ENCODE measurements at regions not wholly inside any gene's neighbourhood (a gene's known extent, or its start where the extent isn't known, plus 50 kb on each side); places are given as distances from the start of the nearest gene placed in this dataset.
"Not testable (repeated sequence)": the region's sequence is repeated elsewhere in the genome, so short reads cannot be mapped to it uniquely, and the experiment has no call there.

DNA sequence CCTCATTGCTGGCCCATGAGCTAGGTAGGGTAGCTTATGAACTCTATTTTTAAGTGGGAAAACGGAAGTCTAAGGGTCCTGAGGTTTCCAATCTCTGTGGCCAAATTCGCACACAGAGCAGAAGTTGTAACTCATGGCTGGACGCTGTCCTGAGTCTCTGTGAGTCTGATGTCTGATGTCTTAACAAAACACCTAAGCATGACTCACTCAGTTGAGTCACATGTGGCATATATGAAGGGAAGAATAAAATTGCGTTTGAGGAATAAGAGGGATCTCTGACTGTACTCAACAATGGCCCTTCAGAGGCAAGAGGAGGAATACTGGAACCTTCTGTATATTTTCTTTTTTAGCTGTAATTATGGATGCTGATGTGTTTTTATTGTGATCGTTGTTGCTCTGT is 569.7 kb downstream of the RIT2 start:
- DNase-seq (ENCODE audit: low spot score) = peak; percentile 8

DNA sequence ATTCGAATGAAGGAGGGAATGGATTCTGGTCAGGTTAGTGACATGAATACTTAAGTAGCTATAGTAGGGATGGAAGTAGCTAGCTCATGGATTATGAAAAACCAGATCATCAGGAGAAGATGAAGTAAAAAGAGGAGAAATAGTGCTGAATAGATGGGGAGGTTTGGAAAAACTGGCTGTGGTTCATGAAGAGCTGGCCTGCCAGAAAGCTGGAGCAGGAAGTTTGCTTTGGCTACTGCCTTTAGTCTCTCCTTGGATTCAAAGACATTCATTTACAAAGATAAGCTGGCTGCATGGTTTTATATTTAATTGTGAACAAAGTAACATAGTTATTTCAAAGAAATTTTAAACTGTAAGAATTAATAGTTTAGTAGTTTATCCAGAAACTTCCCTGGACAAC is 567.0 kb downstream of the RIT2 start:
- DNase-seq (ENCODE audit: low spot score) = no peak

- DNase-seq (ENCODE audit: low spot score) = no peak
Observed at GRCh38 chr18:42549596-42549995, 565.9 kb downstream of the RIT2 start.

- not testable (repeated sequence) for DNase-seq (ENCODE audit: low spot score)
Observed at GRCh38 chr18:42552559-42552958, 562.9 kb downstream of the RIT2 start.

DNA sequence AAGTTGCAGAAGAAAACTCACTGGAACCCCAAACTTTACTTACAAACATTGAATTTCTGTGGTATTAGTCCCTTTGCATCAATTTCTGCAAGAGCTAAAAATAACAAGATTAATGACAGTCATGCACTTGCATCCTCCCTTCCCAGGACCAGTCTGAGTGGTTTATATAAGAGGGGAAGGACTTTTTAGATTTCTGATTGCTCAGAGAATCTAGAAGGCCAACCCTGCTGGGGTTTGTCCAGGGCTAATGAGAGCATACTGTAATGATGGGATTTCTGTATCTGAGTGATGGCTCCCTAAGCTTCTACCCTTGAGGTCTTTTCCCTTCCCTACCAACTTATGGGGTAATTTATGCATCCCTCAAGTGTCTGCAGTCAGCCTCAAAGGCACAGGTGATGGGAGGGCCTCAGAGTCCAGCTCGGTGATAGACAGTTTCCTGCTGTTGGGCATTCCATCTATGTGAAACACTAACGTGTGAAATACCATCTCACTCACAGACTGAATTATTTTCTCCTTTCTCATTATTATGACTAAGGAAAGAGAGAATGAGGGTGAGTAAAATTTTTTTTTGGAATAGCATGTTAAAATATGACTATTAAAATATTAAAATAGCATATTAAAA is 556.3 kb downstream of the RIT2 start:
- DNase-seq (ENCODE audit: low spot score) = no peak

DNA sequence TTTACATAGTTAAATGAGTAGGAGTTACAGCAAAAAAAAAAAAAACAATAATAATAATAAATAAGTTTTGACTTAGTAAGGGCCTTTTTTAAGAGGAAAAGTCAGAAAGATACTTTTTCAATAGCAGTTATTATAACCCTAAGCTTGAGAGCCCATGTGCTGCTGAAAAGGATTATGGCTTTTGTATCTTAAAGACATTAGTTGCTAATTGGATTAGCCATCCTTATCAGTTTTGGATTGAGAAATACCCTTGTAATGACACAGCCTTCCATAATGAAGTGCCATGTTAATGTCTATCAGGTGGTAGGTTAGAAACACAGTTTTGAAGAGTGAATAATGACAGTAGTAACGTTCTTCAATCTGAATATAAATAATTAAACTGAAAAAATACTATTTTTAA is 554.0 kb downstream of the RIT2 start:
- no peak for DNase-seq (ENCODE audit: low spot score)

GRCh38 chr18:42563995-42564394 is 551.5 kb downstream of the RIT2 start:
- DNase-seq (ENCODE audit: low spot score) = no peak

GRCh38 chr18:42564761-42565160 is 550.7 kb downstream of the RIT2 start:
- no peak for DNase-seq (ENCODE audit: low spot score)

DNA sequence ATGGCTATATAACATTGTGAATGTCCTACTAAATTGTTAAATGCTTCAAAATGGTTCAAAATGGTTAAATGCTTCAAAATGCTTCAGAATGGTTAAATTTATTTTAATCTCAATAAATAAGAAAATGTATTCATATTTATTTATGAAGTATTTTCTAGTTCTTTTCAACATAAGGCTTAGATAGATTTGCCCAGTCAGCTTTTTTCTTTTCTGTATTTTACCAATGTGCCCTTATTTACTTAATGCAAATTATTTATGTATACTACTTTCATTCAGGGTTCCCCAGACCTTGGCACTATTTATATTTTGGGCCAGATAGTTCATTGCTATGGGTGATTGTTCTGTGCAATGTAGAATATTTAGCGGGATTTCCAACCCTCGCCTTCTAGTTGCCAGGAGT is 546.7 kb downstream of the RIT2 start:
- no peak for DNase-seq (ENCODE audit: low spot score)

GRCh38 chr18:42574871-42575270 is 540.6 kb downstream of the RIT2 start:
- no peak for DNase-seq (ENCODE audit: low spot score)

GRCh38 chr18:42576124-42576523 is 539.4 kb downstream of the RIT2 start:
- DNase-seq (ENCODE audit: low spot score) = no peak

GRCh38 chr18:42578792-42579191 is 536.7 kb downstream of the RIT2 start:
- no peak for DNase-seq (ENCODE audit: low spot score)

DNA sequence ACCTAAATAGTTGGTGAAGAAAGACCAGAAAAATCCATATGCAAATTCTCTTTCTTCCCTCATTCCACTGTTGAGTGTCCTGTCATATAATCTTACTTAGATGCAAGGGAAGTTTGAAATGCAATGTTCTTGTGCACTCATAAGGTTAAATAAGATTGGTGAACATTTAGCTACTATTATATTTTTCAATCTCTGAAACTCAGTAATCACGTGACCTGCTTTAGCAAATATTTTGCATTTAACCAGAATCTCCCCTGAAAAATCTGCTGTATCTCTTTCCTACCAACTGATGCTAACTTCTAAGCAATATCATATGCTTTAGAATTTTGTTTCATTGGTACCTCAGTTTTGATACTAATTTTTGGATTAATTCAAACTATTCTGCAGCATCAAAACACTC is 533.2 kb downstream of the RIT2 start:
- no peak for DNase-seq (ENCODE audit: low spot score)

- no peak for DNase-seq (ENCODE audit: low spot score)
Observed at GRCh38 chr18:42583283-42583731, 532.2 kb downstream of the RIT2 start.

DNA sequence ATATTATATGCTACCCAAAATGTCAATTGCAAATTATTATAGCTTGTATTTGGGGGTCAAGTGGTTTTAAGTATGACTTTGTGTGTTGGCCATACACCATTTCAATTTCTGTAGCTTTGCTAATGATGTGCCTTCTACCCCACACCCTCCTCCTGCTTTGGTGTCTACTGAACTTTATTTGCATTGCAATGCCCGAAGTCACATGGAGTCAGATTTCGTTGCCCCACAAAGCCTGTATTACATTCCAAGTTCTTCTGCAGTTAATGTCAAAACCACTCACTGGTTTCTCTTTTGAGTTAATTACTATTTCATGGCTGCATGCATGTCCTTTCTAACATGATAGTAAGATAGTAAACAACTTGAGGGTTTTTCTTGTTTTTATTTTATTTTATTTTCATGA is 528.9 kb downstream of the RIT2 start:
- no peak for DNase-seq (ENCODE audit: low spot score)

GRCh38 chr18:42588786-42589185 is 526.7 kb downstream of the RIT2 start:
- DNase-seq (ENCODE audit: low spot score) = no peak

GRCh38 chr18:42604820-42605219 is 510.7 kb downstream of the RIT2 start:
- no peak for DNase-seq (ENCODE audit: low spot score)

- no peak for DNase-seq (ENCODE audit: low spot score)
Observed at GRCh38 chr18:42606886-42607495, 508.5 kb downstream of the RIT2 start.

DNA sequence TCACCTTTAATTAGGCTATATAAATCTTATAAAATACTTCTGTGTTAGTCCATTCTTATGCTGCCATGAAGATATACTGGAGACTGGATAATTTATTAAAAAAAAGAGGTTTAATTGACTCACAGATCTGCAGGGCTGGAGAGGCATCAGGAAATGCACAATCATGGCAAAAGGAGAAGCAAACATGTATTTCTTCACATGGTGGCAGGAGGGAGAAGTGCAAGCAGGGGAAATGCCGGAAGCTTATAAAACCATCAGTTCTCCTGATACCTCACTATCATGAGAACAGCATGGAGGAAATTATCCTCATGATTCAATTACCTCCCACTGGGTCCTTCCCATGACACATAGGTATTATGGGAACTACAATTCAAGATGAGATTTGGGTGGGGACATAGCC is 504.4 kb downstream of the RIT2 start:
- no peak for DNase-seq (ENCODE audit: low spot score)

DNA sequence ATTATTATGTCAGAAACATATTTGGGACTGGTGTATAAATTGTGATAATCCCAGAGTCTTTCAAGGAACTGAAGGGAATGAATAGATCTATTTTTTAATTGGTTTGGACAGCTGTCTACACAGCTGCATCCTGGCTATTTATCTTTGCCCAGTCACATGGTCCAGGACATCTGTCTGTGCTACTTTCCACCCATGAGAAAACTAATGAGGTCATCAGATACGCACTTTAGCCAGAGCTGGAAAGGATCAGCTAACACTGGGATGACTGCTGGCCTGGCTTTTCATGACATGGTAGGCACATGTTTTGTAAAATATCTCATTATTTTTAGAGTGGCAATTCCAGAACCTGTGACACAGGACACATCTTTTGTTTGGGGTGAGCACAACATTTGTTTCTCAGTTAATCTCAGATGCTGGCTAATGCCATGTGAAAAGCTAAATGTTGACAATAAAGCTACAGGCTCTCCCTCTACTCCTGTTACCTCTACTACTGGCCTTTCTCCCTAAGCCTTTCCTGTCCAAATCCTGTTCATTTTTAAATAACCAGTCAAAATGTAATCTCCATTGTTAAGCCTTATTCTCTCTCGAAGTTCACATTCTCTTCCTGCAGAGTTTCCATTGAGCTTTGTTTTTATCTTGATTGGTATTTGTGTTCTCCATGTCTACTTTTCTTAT is 500.7 kb downstream of the RIT2 start:
- DNase-seq (ENCODE audit: low spot score) = no peak

DNA sequence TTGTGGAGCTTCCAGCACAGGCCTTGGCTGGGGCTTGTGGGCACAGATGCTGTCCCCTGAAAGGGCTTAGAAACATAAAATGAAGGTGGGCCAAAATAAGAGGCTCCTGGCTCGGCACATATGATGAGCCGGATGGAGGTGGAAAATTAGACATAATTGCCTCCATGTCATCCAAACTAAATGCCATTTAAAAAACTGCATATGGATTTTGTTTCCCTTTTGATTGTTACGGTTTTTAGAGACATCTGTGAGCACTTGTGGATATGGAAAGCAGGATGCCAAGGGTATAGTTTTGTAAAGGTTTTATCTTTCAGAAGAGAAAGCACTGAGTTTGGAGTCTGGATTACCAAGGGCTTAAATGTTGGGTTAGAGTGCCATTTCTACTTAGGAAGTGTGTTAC is 498.3 kb downstream of the RIT2 start:
- DNase-seq (ENCODE audit: low spot score) = no peak

DNA sequence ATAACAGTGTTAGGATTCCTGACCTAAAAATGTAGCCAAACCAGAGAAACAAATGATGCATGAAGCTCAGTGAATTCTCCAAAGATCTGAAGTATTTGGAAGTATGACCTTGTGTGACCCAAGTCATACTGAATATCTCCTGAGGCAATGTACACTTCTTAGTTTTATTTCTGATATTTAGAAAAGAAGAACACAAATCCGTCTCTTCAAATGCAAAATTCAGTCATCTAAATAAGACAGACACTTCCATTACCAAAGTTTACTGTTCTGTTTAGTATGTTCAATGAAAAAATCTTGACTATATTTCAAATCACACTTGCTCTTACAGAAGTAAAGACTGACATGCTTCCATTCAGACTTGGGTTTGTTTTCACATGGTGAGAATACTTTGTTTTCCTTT is 495.7 kb downstream of the RIT2 start:
- no peak for DNase-seq (ENCODE audit: low spot score)

DNA sequence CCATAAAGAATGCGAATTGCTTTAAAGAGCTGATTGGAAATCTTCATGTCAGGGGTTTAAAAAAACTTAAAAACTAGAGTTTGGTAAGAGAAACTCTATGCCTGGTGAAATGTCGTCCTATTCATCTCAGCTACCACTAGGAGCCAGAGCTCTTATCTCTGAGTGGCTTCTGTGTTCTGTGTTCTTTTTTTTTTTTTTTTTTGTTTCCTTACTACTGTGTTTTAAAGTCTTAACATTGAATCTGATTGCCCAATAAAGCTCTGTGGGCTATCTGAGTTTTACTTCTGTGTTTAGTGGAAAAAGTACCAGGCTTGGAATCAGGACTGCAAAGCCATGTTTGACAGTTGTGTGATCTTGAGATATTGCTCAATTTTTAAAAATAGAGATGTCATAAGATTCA is 494.8 kb downstream of the RIT2 start:
- DNase-seq (ENCODE audit: low spot score) = no peak

DNA sequence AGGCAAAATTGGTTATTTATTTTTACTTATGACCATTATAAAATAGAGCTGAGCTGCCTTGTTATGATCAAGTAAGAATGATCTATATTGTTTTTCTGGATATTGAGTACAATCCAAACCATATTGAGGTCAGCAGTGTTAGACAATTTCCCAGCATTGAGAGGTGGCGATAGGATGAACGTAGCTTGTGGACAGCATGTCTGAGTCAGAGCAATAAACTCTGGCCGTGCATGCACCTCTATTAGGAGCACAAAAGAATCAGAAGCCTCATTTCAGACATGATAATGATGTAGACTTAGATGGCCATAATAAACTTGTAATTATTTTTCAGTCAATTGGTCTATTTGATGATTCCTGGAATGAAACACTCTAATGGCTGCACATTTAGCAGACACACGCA is 491.6 kb downstream of the RIT2 start:
- DNase-seq (ENCODE audit: low spot score) = no peak

Measured in AG08396 (cell line).